ENCODE measurements at regions not wholly inside any gene's neighbourhood (a gene's known extent, or its start where the extent isn't known, plus 50 kb on each side); places are given as distances from the start of the nearest gene placed in this dataset.

GRCh38 chr3:191761906-191762305 is 300.9 kb downstream of the PYDC2 start:
- H3K4me3 ChIP-seq (ENCODE audit: low read length), result no peak overlapping the region
- DNase-seq (ENCODE audit: low read depth), result peak; percentile 22
- TF ChIP-seq, protein P1, sequence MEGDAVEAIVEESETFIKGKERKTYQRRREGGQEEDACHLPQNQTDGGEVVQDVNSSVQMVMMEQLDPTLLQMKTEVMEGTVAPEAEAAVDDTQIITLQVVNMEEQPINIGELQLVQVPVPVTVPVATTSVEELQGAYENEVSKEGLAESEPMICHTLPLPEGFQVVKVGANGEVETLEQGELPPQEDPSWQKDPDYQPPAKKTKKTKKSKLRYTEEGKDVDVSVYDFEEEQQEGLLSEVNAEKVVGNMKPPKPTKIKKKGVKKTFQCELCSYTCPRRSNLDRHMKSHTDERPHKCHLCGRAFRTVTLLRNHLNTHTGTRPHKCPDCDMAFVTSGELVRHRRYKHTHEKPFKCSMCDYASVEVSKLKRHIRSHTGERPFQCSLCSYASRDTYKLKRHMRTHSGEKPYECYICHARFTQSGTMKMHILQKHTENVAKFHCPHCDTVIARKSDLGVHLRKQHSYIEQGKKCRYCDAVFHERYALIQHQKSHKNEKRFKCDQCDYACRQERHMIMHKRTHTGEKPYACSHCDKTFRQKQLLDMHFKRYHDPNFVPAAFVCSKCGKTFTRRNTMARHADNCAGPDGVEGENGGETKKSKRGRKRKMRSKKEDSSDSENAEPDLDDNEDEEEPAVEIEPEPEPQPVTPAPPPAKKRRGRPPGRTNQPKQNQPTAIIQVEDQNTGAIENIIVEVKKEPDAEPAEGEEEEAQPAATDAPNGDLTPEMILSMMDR (conservative IDR thresholded peaks at IDR 0.05; ENCODE audit: low read depth, low read length), result no peak

DNA sequence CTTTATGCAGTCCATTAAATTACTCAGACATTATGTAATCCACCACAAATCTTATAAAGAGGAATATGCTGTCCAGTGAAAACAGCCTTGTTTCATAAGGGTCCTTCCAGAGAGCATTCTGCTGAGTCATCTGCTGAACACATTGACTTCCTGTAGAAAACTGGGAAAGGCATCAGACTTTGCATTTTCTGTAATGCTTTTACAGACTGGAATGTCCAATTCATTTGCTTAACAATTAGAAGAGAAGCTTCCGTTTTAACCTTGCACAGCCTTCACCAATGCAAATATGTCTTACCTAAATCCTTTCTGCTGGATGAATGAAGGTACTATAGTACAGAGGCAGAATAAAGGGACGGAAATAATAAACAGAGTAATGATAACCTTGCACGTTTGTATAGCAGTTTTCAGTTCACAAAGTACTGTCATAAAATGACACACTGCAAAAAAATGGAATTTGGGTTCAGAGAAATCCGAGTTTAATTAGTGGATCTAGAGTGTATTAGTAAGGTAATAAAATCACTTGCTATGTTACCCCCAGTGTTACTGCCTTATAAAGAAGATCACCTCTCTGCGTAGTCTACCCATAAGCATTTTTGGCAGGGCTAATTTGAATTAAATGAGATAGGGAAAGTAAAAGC is 301.5 kb downstream of the PYDC2 start:
- TF ChIP-seq, protein P1 (conservative IDR thresholded peaks at IDR 0.05; ENCODE audit: low read depth, low read length), result no peak
- DNase-seq (ENCODE audit: low read depth), result peak; percentile 86
- H3K4me3 ChIP-seq (ENCODE audit: low read length), result no peak overlapping the region

- no peak for DNase-seq (ENCODE audit: low read depth)
- TF ChIP-seq, protein P1 (conservative IDR thresholded peaks at IDR 0.05; ENCODE audit: low read depth, low read length), result peak; percentile 14
- H3K4me3 ChIP-seq (ENCODE audit: low read length), result no peak overlapping the region
Observed at GRCh38 chr3:191768421-191768820, 307.5 kb downstream of the PYDC2 start.

GRCh38 chr3:191770541-191770940 is 309.6 kb downstream of the PYDC2 start:
- TF ChIP-seq, protein P1 (conservative IDR thresholded peaks at IDR 0.05; ENCODE audit: low read depth, low read length), result no peak
- DNase-seq (ENCODE audit: low read depth), result no peak
- no peak overlapping the region for H3K4me3 ChIP-seq (ENCODE audit: low read length)

GRCh38 chr3:191774485-191774884 is 313.5 kb downstream of the PYDC2 start:
- H3K4me3 ChIP-seq (ENCODE audit: low read length), result no peak overlapping the region
- TF ChIP-seq, protein P1 (conservative IDR thresholded peaks at IDR 0.05; ENCODE audit: low read depth, low read length), result no peak
- peak; percentile 11 for DNase-seq (ENCODE audit: low read depth)

GRCh38 chr3:191775451-191776233 is 314.7 kb downstream of the PYDC2 start:
- H3K4me3 ChIP-seq (ENCODE audit: low read length), result no peak overlapping the region
- DNase-seq (ENCODE audit: low read depth), result peak; percentile 49
- TF ChIP-seq, protein P1 (conservative IDR thresholded peaks at IDR 0.05; ENCODE audit: low read depth, low read length), result no peak

DNA sequence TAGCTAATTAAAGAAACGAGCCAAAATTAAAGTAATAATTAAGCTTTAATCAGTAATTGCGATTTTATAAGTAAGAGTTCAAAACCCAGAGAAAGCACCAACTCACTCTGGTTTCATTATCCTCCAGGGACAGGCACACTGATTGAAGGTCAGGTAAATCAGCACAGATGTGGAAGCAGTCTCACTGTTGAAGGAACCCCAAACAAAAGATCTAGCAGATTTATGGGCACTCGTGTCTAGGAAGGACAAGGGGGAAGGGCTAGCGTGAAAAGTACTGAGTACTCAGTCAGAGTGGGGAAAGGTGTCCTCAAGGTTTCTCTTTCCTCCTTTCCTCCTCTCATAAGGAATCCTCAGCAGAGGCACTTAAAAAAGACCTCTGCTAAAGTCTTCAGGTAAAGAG is 320.1 kb downstream of the PYDC2 start:
- no peak for DNase-seq (ENCODE audit: low read depth)
- no peak overlapping the region for H3K4me3 ChIP-seq (ENCODE audit: low read length)
- TF ChIP-seq, protein P1 (conservative IDR thresholded peaks at IDR 0.05; ENCODE audit: low read depth, low read length), result no peak
